ENCODE measurements at regions not wholly inside any gene's neighbourhood (a gene's known extent, or its start where the extent isn't known, plus 50 kb on each side); places are given as distances from the start of the nearest gene placed in this dataset.

GRCh38 chr15:88391006-88391405, 76.2 kb downstream of the MRPL46 start (continued):
- TF ChIP-seq TAF7 (optimal IDR thresholded peaks at IDR 0.05; ENCODE audit: borderline replicate concordance, low read depth, low read length): no peak
